Right ventricle myocardium inferior (tissue), 1 donor: ENCODE measurements at regions not wholly inside any gene's neighbourhood (a gene's known extent, or its start where the extent isn't known, plus 50 kb on each side); places are given as distances from the start of the nearest gene placed in this dataset.
A peak's percentile ranks its signal among the peaks of the same experiment; 100 is the strongest.

ENCODE experiments used
- ATAC-seq: fragments of 200-7000 bp; cut with Tn5 transposase; one replicate; pipeline ENCODE4 v1.9.1; 2020; ENCODE audit warnings: mild to moderate bottlenecking, moderate library complexity
- DNase-seq: peaks from one replicate; pipeline ENCODE4 v3.0.0; 2021; ENCODE audit errors: missing footprints
- intact Hi-C: fragments of 100-400 bp; cut with DNase I; formaldehyde crosslinking; loops from one replicate; pipeline ENCODE4 v1.11.0; 2022
- donor health status: DM: no; HTN: yes; CAD: no; lungs with severe emphysema.

- no peak for ATAC-seq
- no peak for DNase-seq
- intact Hi-C loops = no loop called here
These were observed 120.7 kb upstream of the SERPIND1 start for GRCh38 chr22:20653012-20653794.

GRCh38 chr22:20653795-20654342, 120.0 kb upstream of the SERPIND1 start:
- intact Hi-C loops = no loop called here
- DNase-seq (no peak), ATAC-seq (no peak)

- DNase-seq (no peak), ATAC-seq (no peak)
- intact Hi-C loops = no loop called here
These were observed 119.3 kb upstream of the SERPIND1 start for GRCh38 chr22:20654343-20655208.

- no peak for DNase-seq
- intact Hi-C loops = no loop called here
- no peak for ATAC-seq
These were observed 118.3 kb upstream of the SERPIND1 start for GRCh38 chr22:20655623-20656022.

GRCh38 chr22:20656516-20656901, 117.4 kb upstream of the SERPIND1 start:
- no peak for ATAC-seq
- peak; percentile 52 for DNase-seq
- intact Hi-C loops = no loop called here

GRCh38 chr22:20656902-20657836, 116.7 kb upstream of the SERPIND1 start:
- intact Hi-C loops = no loop called here
- DNase-seq = no peak
- no peak for ATAC-seq
